Activated T-cell treated with anti-CD3 and anti-CD28 coated beads for 48 hours (primary cell): ENCODE measurements at regions not wholly inside any gene's neighbourhood (a gene's known extent, or its start where the extent isn't known, plus 50 kb on each side); places are given as distances from the start of the nearest gene placed in this dataset.
"Not testable (repeated sequence)": the region's sequence is repeated elsewhere in the genome, so short reads cannot be mapped to it uniquely, and the experiment has no call there.

Experiments
- DNase-seq: peaks from one replicate; pipeline ENCODE4 v3.0.0-alpha.2; 2020; ENCODE audit warnings: low read depth

GRCh38 chr9:108273988-108274387 lies 581.8 kb downstream of the ACTL7B start:
- DNase-seq = no peak

DNA sequence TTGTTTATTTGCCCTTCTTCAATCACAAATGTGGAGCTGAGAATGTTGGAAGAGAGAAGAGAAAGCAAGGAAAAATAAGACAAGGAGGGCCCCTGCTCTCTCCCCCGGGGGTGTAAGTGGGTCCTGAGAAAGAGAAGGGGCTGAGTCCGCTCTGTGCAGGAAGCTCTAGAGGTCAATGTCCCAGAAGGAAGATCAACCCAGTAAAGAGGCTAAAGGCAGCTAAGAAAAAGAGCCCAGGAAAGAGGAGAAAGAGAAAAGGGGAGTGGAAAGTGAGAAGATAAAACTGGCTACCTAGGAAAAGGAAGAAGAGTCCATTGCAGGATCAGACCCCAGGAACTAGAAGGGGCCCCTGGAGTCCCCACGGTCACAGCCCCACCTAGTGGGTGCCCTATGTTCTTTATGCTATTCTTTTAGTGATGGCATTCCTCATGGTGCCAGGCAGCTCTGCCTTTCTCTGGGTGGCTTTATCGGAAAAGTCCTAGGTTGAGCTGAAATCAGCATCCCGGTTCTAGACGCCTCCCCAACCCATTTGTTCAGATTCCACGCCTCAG lies 583.4 kb downstream of the ACTL7B start:
- DNase-seq = no peak

- DNase-seq = no peak
Observed at GRCh38 chr9:108271646-108272348, 584.0 kb downstream of the ACTL7B start.

- no peak for DNase-seq
Observed at GRCh38 chr9:108271236-108271635, 584.5 kb downstream of the ACTL7B start.

DNA sequence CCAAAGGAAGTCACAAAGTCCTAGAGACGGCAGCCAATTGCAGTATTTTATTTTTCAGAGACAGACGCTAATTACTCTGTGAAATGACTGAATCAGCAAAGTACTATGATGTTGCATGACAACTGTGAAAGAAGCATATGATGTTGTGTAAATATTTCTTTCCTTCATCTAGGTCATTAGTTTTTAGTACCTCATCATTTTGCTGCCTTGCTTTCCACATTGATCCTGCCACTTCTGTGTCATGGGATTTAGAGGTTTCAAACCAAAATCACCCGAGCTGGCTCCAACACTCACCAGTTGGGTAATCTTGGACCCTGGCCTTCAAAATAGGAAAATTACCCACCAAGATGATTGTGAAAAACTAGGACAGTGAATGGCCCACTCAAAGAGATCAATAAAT lies 585.2 kb downstream of the ACTL7B start:
- no peak for DNase-seq

GRCh38 chr9:108270051-108270450 lies 585.7 kb downstream of the ACTL7B start:
- DNase-seq = no peak

DNA sequence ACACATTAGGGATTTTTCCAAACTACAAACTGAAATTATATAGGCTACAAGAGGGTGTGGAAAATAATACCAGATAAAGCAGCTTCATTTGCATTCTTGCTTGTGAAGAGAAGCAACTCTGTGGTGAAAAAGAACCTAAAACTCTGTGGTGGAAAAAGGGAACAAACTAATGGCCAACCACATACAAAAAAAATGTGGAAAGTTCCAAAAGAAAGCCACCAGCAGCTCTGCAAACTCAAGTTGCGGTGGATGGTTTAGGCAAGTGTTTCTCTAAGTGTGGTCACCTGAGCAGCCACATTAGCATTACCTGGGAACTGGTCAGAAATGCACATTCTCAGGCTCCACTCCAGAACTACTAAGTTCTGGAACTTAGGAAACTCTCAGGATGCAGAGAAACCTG lies 586.4 kb downstream of the ACTL7B start:
- no peak for DNase-seq

- no peak for DNase-seq
Observed at GRCh38 chr9:108265065-108265464, 590.7 kb downstream of the ACTL7B start.

DNA sequence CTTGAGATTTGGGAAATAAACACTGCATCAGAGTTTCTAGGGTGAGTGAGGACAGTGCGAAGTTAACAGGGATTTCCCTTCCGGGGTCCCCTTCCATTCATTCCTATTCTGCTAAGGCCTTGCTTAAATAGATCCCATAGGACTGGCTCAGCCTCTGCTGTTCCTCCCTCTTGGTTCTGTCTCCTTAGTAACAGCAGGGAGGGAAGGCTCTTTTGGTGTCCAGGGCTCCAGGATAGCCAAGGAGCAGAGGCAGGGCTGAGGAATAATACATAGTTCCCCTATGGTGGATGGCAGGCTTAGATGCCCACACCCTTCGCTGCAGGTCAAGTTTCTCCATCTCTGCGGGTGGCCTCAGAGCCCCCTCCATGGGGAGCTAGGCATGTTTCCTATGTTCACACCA lies 591.7 kb downstream of the ACTL7B start:
- no peak for DNase-seq

- DNase-seq = no peak
Observed at GRCh38 chr9:108262836-108263235, 593.0 kb downstream of the ACTL7B start.

- DNase-seq = no peak
Observed at GRCh38 chr9:108259917-108260675, 595.7 kb downstream of the ACTL7B start.

DNA sequence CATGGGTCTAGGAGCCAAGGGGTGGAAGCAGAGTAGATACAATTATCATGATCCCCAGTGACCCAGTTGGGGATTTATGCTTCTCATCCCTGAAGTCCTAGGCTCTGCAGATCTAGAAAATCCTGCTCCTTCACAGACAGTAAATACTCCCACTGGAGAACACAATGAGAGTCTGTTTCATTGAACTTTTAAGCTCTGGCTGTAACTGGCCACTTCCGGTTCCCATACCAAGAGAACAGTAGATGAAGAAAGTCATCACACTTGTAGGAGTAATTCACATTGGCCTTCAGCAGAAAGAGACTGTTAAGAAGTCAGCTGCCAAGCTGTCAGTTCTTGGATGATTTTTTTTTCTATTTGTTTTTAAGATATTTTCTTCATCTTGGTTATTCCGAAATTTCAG lies 597.1 kb downstream of the ACTL7B start:
- no peak for DNase-seq

GRCh38 chr9:108257382-108257781 lies 598.4 kb downstream of the ACTL7B start:
- DNase-seq = no peak

- no peak for DNase-seq
Observed at GRCh38 chr9:108254236-108254635, 601.5 kb downstream of the ACTL7B start.

- not testable (repeated sequence) for DNase-seq
Observed at GRCh38 chr9:108247391-108247790, 608.4 kb downstream of the ACTL7B start.

GRCh38 chr9:108245901-108246300 lies 609.9 kb downstream of the ACTL7B start:
- no peak for DNase-seq

GRCh38 chr9:108245331-108245730 lies 610.5 kb downstream of the ACTL7B start:
- no peak for DNase-seq

GRCh38 chr9:108244686-108245085 lies 611.1 kb downstream of the ACTL7B start:
- no peak for DNase-seq

GRCh38 chr9:108241384-108242073 lies 614.3 kb downstream of the ACTL7B start:
- no peak for DNase-seq

DNA sequence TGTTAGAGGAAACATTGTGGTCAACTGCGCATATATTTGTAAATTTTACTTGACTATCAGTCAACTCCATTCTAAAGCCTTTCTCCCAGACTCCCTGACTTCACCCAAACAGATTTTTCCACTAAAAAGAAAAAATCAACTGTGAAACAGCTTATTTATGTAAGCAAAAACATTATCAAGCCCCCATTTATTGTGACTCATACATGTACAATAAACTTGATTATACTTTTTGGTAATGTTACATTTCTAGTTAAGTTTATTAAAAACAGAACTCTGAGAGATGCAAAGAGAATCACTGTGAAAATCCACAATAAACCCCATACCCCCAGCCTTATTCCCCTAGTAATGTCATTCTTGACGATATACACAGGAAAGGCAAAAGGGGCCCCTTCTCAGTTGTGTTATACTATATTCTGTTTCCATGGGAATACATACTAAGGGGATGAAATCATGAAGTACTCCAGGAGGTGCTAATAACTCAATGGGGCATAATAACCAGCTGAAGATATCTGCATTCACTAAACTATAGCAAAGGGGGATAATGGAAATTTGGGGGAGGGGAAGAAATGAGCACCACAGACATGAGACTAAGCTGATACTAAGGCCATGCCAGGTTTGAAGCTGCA lies 616.0 kb downstream of the ACTL7B start:
- no peak for DNase-seq

DNA sequence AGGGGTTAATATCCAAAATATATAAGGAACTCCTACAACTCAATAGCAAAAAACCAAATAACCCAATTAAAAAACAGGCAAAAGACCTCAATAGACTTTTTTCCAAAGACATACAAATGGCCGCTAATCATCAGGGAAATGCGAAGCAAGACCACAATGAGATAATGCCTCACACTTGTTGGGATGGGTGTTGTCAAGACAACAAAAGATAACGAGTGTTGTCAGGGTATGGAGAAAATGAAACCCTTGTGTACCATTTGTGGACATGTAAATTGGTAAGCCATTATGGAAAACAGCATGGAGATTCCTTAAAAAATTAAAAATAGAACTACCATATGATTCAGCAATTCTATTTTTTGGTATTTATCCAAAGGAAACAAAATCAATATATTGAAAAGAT lies 620.2 kb downstream of the ACTL7B start:
- DNase-seq = no peak

- DNase-seq = no peak
Observed at GRCh38 chr9:108234811-108235210, 621.0 kb downstream of the ACTL7B start.
